ENCODE measurements at regions not wholly inside any gene's neighbourhood (a gene's known extent, or its start where the extent isn't known, plus 50 kb on each side); places are given as distances from the start of the nearest gene placed in this dataset.
"Not testable (repeated sequence)": the region's sequence is repeated elsewhere in the genome, so short reads cannot be mapped to it uniquely, and the experiment has no call there.

DNA sequence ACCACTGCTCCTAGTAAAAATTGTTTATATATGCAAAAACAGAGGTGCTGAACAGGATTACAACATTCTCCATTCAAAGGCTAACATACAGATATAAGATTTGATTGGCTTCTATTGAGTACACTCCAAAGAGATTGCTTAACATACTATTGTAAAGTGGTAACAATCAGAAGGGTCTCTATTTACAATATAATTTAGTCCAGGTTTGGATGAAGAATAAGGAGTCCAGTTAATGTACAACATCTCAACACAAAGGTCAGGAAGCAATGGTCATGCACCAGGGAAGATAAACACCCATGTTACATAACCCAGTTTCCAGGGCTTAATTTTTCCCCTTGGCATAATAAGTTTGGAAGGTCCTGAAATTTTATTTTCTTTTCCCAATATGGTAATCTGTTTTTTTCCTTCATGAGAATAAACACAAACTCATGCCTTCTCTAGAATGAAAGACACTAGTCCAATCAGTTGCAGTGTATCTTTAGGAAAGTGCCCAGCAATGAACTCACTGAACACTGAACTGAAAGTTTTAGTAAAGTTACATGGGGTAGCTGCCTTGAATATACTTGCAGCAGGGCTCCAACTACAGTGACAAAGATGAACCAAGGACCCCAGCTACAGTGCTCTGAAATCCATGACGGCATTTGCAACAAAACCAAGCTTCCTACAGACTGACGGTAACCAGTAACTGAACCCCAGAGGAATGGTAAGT lies 255.3 kb upstream of the GJE1 start:
- DNase-seq (ENCODE audit: low read depth) = no peak

DNA sequence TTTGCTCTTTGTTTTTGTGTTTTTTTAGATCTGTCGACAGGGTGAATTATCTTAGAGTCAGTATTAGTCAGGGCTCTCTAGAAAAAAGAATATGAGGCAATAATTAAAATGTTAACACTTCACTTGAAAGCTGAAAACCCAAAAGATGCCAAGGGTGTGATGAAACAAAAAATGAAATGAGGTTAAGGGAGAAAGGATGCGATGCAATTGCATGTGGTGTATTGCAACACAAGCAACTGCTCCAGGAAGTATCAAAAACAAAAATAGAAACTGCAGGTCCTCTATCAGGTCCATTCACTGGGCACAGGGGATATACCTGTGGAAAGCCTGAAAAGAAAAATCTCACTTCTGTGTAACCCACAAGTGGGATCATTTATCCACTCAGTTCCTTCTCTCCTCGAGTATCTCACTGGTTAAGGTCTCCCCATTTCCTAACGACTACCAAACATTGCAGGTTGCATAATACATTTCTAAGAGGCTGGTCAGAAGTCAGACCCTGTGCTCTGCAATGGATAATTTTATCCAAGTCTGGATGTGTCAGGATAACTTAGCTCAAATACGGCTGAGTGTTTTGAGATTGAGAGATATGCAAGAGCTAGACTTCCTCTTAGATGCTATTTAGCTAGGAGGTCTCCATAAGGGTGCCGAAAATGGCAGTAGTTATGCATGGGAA lies 257.7 kb upstream of the GJE1 start:
- DNase-seq (ENCODE audit: low read depth) = no peak

DNA sequence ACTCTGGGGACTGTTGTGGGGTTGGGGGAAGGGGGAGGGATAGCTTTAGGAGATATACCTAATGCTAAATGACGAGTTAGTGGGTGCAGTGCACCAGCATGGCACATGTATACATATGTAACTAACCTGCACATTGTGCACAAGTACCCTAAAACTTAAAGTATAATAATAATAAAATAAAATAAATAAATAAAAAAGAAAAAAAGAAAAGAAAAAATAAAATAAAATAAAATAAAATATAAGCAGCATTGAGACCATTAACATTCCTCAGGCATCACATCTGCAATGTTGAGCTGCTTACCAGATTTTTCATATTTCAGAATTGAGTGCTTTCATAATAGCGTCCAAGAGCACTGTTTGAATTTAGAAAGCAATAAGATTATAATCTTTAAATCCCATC lies 263.2 kb upstream of the GJE1 start:
- DNase-seq (ENCODE audit: low read depth) = not testable (repeated sequence)

DNA sequence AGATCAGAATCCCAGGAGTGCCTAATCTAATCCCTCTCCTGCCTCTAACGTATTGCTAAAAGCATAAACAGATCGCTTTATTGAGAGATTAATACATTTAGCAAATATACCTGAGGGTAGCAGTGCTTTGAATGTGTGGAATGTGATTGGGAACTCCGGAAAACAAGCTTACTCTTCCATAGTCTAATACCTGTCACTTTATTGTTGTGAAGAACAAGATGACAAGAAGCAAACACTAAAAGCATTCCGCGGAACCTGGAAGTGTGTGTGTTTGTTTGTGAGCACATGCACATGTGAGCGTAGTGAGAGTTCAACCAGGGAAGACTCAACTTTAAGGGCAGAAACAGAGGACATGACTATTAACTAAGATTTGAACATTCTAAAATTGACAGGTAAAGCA lies 265.0 kb upstream of the GJE1 start:
- no peak for DNase-seq (ENCODE audit: low read depth)

DNA sequence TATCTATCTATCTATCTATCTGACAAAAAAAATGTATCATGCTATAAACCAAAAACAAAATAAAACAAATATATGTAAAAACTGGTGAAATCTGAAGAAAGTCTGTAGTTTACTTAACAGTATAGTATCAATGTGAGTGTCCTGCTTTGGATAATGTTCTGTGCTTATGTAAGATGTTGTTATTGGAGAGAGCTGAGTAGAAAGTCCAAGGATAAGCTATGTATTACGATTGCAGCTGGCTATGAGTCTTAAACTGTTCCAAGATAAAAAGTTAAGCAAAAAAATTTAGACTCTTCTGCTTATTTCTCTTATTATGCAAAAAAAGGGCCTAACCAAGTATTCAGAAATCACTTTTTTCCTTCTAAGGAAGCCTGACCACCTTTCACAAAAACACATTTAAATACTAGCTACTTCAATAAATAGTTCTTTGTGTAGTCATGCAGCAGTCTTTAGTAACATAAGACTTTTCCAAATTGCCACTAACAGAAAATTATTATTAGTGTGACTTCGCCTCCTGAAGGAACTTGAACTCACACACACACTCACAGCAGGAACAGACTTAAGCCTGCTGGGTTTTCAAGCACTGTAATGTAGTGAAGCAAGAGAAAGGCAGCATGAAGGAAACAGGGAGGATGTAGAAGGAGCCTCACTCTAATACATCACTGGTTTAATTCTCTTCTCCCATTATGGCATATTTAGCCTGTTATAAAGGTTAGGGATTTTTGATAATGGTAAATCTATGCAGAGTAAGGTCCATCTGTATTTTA lies 265.8 kb upstream of the GJE1 start:
- DNase-seq (ENCODE audit: low read depth) = no peak

DNA sequence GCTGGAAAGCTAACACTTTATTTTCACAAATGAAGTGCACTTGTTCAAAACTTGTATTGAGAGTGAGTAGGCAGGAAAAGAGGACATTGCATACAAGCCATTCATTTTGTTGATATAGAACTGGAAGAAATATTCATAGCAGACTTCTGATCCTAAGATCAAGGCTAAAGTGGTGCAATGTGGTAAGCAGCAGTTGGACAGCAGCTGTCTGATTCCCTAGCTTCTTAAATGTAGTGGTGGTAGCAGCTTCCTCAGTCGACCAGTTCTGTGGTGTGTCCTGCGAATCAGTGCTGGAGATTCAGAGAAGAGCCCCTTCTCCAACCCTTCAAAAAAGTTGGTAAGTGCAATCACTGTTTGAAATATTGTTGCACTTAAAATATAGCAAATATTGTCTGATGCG lies 281.7 kb upstream of the GJE1 start:
- DNase-seq (ENCODE audit: low read depth) = no peak

DNA sequence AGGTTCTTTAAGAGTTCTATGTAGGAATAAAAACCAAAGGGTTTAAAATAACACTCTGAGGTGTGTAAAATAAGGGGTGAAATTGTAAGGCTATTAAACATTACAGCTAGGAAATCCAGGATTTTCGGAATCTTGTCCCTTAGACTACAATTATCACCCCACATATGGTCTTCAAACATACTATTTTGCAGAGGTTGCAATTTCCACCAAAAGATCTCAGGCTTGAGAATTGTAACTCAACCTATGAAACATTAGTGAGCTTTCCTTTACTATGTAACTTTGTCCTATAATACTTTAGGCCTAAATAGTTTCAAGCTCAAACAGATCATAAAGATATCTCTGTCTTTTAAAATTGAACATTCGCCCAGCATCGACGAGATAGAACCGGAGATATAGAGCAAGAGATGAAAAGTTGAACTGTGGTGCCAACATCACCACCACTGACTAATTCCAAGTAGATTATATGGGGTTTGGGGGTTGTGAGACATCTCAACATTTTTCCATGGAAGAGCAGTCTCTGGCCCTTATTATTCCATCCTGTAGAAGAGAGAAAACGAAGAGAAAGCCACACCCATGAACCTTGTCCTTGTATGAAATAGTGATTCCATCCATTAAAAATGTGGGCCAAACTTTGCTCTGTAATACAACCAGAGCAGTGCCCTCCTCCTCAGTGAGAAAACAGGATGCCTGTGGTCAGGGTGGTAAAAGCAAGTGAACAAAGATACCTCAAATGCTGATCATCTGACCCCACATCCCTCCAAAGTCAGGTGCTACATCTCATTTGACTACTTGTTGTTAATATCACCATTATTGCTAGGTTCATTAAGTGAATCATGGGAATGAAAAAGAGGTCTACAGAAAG lies 284.5 kb upstream of the GJE1 start:
- no peak for DNase-seq (ENCODE audit: low read depth)

DNA sequence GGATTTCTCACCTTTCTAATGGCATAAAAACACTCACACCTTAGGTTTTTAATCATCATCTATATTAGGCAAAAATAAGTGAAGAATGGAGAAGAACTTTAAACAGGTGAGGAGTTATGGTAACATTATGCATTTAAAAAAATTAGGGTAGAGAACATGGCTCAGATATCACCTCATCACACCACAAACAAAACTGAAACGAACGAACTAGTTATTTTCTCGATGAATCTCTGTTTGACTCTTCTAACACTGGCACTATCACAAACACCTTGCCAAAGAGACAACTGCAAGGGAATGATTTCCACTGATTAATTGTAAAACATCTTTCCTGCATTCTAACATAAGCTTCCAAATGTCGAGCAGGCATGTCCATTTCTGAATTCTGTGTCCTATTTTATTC lies 286.1 kb upstream of the GJE1 start:
- DNase-seq (ENCODE audit: low read depth) = no peak

DNA sequence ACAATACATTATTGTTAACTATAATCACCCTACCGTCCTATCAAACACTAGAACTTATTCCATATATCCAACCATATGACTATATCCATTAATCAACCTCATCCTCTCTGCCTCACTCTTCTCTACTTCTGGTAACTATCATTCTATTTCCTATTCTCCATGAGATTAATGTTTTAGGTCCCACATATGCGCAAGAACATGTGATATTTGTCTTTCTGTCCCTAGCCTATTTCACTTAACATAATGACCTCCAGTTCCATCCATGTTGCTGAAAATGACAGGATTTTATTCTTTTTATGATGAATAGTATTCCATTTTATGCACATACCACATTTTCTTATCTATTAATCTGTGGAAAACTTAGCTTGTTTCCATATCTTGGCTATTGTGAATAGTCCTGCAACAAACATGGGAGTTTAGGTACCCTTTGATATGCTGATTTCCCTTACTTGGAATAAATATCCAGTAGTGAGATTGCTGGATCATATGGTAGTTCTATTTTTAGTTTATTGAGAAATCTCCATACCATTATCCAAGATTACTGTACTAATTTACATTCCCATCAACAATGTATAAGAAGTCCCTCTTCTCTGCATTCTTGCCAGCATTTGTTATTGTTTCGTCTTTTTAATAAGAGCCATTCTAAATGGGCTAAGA lies 289.4 kb upstream of the GJE1 start:
- no peak for DNase-seq (ENCODE audit: low read depth)

DNA sequence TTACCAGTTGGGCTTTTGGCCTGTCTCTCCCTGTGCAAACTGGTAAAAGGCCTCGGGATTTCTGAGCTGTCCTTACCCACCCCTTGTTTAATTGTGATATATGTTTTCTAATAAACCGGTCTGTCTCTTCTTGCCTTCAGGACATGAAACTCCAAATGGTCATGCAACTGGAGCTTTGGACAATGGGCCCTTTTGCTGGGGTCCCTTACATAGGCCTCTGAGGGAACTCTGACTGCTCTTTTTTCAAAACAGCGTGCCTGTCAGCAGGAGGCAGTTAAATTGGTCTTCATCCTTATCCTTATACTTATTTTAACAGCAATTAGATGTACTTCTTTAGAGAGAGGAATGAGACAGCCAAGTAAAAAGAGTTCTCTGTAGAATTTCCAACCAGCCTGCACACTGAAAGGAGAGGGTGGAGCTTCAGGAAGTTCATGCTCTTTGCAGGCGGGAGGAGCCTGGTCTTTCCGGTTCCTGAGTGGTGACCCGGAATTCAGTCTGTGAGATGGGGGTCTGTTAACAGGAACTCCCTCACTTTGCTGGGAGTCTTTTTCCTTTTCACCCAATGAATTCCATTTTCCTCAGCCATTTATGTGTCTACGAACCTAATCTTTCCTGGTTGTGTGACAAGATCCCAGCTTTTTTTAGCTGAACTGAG lies 299.6 kb upstream of the GJE1 start:
- DNase-seq (ENCODE audit: low read depth) = no peak

DNA sequence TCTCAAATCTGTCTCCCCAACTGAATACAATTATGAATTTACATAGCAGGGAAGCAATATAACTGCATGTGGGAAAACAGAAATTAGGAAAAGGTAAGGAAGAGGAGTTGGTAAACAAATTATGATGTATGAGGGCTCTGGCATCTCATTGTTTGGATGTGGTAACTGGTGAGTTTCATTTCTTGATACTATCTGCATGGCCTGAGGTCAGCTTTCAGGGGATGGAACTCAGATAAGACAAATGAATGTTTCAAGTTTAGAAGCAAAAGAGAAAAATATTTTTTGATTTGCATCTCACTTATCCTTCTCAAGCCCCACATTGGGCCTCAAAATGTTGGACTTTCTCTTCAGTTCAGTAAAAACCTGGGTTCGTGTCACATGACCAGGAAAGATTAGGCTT lies 302.2 kb upstream of the GJE1 start:
- DNase-seq (ENCODE audit: low read depth) = no peak

DNA sequence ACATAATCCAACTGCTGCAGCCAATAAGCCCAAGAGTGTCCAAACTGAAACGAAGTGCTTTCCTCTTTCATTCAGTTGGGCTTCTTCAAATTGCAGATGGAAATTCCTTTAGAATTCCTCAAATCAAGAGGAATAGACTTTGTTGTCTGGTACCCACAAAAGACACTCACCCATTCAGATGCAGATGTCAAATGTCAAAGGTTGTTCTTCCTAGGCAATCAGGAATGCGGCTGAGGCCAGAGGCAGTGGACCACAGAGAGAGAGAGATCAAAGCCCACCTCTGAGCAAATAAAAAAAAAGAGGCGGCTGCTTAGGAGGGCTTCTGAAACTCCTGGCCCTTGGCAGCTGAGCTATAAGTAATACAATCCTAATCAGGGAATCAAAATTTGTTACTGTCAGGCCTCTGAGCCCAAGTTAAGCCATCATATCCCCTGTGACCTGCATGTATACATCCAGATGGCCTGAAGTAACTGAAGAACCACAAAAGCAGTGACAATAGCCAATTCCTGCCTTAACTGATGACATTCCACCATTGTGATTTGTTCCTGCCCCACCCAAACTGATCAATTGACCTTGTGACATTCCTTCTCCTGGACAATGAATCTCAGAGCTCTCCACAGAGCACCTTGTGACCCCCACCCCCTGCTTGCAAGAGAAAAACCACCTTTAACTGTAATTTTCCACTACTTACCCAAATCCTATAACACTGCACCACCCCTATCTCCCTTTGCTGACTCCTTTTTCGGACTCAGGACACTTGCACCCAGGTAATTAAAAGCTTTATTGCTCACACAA lies 303.0 kb upstream of the GJE1 start:
- DNase-seq (ENCODE audit: low read depth) = no peak

DNA sequence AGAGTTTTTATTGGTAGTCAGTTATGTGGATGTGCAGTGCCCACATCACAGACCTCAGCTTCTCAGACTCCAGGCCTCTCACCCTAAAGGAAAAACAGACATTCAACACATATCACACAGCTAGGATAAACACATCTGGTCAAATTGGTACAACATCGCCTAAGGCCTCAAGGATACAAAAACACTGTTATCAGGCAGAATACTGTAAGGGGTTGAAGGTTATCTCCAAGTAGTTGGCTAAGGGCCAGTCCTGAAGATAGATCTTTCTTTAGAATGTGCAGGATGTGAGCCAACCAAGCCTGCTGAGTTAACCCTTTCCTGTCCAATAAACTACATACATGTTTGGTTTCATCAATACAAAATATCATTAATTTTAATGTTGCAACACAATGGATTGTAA lies 308.4 kb upstream of the GJE1 start:
- DNase-seq (ENCODE audit: low read depth) = no peak

DNA sequence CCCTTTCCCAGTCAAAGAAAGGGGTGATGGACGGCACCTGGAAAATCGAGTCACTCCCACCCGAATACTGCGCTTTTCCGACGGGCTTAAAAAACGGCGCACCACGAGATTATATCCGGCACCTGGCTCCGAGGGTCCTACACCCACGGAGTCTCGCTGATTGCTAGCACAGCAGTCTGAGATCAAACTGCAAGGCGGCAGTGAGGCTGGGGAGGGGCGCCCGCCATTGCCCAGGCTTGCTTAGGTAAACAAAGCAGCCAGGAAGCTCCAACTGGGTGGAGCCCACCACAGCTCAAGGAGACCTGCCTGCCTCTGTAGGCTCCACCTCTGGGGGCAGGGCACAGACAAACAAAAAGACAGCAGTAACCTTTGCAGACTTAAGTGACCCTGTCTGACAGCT lies 317.7 kb upstream of the GJE1 start:
- DNase-seq (ENCODE audit: low read depth) = not testable (repeated sequence)

DNA sequence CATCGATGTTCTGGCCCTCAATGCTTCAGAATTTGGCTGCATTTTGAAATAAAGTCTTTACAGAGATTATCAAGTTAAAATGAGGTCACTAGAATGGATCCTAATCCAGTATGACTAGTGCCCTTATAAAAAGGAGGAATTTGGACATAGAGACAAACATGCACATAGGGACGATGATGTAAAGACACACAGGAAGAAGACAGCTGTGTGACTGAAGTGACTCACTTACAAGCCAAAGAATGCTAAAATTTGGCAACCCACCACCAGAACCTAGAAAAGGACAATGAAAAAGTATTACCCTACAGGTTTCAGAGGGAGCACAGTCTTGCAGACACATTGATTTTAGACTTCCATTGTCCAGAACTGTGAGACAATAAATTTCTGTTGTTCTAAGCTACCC lies 322.8 kb upstream of the GJE1 start:
- DNase-seq (ENCODE audit: low read depth) = no peak

DNA sequence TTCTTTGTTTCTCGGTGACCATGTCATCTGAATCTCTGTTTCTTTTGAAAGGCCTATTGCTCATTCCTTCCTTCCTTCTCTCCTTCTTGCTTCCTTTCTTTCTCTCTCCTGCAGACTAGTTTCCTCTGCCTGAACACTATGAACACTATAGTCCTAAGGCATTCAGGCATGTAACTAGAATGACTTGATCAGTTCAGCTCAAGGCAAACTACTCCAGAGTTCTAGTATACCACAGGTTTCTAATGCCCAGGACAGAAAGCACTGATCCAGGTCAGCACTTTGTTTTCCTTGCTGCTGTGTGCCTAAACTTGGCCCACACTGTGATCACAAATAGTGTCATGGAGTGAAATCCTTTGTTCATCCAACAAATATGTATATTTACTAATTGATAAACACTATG lies 324.1 kb upstream of the GJE1 start:
- DNase-seq (ENCODE audit: low read depth) = no peak

DNA sequence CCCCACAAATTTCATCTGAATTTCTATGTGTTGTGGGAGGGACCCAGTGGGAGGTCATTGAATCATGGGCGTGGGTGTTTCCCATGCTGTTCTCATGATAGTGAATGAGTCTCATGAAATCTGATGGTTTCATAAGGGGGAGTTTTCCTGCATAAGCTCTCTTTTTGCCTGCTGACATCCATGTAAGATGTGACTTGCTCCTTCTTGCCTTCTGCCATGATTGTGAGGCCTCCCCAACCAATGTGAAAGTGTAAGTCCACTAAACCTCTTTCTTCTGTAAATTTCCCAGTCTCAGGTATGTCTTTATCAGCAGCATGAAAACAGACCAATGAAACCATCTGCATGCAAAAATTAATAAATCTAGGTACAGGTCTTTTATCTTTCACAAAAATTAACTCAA lies 331.8 kb upstream of the GJE1 start:
- not testable (repeated sequence) for DNase-seq (ENCODE audit: low read depth)

DNA sequence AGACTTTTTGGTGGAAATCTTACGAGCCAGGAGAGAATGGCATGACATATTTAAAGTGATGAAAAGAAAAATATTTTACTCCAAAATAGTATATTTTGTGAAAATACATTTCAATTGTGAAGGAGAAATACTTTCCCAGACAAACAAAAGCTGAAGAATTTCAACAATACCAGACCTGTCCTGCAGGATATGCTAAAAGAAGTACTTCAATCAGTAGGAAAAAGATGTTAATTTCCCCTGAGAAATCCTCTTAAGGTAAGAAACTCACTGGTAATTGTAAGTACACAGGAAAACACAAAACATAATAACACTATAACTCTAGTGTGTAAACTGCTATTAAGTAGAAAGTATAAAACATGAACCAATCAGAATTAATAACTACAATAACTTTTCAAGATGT lies 341.8 kb upstream of the GJE1 start:
- no peak for DNase-seq (ENCODE audit: low read depth)

DNA sequence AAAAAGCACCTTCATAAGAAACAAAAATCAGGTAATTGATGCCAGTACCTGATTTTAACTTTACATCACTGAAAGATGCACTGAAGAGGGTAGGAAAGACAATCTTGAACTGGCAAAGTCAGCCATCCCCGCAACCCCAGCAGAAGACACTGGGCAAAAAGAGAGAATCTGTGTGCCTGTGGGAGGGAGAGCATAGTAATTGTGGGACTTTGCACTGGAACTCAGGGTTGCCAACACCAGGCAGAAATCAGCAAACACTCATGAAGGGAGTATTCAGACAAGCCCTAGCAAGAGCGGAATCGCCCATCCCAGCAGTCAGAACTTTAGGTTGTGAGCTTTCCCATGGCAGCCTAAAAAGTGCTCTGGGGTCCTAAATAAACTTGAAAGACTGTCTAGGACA lies 344.6 kb upstream of the GJE1 start:
- no peak for DNase-seq (ENCODE audit: low read depth)

DNA sequence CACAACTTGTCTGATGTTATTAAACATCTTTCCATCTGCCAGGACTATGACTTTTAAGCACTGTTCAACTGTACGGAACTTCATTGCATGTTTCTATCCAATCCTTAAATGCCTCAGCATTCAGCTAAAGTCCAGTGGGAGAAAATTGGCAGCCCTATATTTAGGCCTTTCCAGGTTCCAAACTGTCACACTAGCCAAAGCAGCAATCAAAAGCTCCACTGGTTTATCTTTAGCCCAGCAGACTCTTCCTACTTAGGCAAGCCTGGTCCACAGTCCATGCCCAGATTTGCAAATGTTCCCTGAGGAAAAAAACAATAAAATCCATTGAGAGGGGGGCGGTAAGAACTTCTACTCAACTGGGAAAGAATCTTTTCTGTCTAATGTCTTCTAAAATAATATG lies 349.1 kb upstream of the GJE1 start:
- no peak for DNase-seq (ENCODE audit: low read depth)

DNA sequence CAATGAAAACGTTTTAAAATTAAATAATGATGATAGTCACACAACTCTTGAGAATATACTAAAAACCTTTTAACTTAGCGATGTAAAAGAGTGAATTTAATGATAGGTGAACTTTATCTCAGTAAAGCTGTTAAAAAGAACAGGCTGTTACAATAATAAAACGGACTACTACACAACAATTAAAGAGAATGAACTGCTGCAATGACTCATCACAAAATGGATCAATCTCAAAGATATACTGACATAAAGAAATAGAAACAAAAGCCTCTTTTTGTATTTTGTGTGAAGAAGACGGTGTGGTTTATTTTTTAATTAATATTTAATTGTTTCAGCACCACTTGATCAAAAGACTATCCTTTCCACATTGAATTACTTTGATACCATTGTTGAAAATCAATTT lies 352.4 kb upstream of the GJE1 start:
- DNase-seq (ENCODE audit: low read depth) = no peak
